ENCODE measurements at regions not wholly inside any gene's neighbourhood (a gene's known extent, or its start where the extent isn't known, plus 50 kb on each side); places are given as distances from the start of the nearest gene placed in this dataset.

DNA sequence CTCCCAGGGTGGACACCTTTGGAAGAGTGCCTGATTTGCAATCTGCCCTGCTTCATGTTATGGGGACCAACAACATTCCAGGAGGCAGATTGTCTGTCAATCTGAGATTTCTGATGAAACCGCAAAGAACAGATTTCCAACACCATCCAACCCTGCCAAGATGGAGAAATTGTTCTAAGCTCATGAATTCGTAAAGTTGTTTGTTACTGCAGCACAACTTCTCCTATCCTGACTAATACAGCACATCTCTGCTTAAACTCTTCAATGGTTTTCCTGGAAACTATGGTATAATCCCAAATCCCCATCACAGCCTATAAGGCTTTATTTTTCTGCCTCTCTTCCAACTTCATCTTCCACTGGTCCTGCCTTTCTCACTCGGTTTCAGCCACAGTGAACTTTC lies 210.3 kb upstream of the TSHZ3 start:
- no peak for DNase-seq (ENCODE audit: low read depth)
- H3K4me3 ChIP-seq (ENCODE audit: control insufficient read depth, low read depth, low read length), result no peak overlapping the region
- TF ChIP-seq, protein P1, sequence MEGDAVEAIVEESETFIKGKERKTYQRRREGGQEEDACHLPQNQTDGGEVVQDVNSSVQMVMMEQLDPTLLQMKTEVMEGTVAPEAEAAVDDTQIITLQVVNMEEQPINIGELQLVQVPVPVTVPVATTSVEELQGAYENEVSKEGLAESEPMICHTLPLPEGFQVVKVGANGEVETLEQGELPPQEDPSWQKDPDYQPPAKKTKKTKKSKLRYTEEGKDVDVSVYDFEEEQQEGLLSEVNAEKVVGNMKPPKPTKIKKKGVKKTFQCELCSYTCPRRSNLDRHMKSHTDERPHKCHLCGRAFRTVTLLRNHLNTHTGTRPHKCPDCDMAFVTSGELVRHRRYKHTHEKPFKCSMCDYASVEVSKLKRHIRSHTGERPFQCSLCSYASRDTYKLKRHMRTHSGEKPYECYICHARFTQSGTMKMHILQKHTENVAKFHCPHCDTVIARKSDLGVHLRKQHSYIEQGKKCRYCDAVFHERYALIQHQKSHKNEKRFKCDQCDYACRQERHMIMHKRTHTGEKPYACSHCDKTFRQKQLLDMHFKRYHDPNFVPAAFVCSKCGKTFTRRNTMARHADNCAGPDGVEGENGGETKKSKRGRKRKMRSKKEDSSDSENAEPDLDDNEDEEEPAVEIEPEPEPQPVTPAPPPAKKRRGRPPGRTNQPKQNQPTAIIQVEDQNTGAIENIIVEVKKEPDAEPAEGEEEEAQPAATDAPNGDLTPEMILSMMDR (conservative IDR thresholded peaks at IDR 0.05; ENCODE audit: control insufficient read depth, insufficient read depth, low read depth, low read length), result no peak

DNA sequence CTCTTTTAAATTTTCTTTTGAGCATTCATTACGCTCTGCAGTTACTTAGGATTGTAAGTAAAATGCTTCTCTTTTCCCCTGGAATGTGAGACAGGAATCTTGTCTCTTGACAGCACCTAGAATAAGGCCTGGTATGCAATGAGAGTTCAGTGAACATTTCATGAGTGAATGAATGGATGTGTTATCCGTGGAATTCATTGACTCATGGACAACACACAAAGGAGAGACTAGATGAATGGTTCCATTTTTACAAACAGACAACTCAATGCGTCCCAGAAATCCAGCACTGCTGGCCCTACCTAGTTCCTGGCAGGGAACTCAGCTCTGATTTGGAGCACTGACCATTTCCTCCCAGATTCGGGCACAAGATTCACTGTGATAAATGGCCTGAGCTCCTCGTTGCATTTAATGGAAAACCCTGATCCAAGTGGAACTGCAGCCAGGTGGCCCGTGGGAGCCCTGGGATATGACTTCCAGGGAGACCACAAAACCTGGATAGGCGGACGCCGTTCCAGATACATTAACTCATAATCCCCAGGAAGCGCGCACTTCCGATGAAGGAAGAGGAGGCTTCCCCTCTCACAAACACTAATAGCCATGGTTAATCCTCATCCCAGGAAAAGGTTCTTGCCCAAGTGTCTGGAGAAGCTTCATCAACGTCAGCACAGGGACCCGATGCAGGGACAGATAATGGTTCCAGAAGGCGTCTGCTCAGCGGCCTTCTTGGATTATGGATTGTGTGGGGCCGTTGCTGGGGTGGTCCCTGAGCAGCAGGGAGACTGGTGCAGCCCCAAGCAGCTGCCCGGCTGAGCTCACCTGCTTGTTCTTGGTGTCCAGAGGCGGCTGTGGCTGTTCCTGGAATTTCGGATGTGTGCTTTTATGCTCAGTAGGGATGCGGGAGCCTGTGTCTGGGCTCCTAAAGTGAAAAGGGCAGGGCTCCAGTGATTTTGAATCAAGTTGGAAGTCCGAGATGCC lies 211.1 kb upstream of the TSHZ3 start:
- DNase-seq (ENCODE audit: low read depth), result no peak
- H3K4me3 ChIP-seq (ENCODE audit: control insufficient read depth, low read depth, low read length), result no peak overlapping the region
- TF ChIP-seq, protein P1 (conservative IDR thresholded peaks at IDR 0.05; ENCODE audit: control insufficient read depth, insufficient read depth, low read depth, low read length), result no peak

DNA sequence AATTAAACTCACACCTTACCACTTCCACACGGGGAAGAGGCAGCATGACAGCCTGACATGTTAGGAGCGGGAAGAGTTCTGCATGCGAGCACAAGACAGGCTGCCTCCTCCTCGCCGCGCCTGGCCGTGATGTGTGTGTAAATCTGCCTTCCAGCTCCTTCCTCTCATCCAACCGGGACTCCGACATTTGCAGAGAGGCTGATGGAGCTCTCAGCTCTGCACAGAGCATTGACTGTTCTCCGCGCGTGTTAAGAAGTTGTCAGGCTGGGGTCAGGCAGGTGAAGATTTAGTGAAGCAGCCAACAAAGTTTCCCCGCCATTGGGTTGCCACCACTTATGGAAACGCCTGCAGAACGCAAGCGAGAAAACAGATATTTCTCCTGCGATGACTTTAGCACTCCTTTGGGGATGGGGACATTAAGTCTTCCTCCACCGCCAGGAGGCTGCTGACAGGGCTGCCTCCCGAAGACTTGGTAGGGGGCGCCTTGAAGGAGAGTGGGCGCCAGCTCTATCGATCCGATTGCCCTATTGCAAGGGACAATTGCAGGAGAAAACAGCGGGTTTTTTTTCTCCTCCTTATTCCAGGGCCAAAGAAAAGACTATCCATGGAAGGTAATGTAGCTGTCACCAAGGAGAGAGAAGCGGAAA lies 213.9 kb upstream of the TSHZ3 start:
- no peak for DNase-seq (ENCODE audit: low read depth)
- TF ChIP-seq, protein P1 (conservative IDR thresholded peaks at IDR 0.05; ENCODE audit: control insufficient read depth, insufficient read depth, low read depth, low read length), result no peak
- no peak overlapping the region for H3K4me3 ChIP-seq (ENCODE audit: control insufficient read depth, low read depth, low read length)

DNA sequence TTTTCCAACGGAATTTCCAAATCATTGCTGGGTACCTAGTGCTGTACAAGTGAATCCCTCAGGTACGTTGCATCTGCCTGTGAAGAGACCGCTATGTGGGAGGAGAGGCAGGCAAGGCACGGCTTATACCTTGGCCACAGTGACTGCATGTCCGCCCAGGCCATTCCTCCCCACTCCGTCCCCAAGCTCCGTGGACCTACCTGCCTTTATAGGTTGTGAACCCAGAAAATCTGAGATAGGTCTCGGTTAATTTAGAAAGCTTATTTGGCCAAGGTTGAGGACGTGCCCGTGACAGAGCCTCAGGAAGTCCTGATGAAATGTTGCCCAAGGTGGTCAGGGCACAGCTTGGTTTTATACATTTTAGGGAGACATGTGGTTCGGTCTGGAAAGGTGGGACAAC lies 218.5 kb upstream of the TSHZ3 start:
- TF ChIP-seq, protein P1 (conservative IDR thresholded peaks at IDR 0.05; ENCODE audit: control insufficient read depth, insufficient read depth, low read depth, low read length), result no peak
- DNase-seq (ENCODE audit: low read depth), result no peak
- H3K4me3 ChIP-seq (ENCODE audit: control insufficient read depth, low read depth, low read length), result no peak overlapping the region

DNA sequence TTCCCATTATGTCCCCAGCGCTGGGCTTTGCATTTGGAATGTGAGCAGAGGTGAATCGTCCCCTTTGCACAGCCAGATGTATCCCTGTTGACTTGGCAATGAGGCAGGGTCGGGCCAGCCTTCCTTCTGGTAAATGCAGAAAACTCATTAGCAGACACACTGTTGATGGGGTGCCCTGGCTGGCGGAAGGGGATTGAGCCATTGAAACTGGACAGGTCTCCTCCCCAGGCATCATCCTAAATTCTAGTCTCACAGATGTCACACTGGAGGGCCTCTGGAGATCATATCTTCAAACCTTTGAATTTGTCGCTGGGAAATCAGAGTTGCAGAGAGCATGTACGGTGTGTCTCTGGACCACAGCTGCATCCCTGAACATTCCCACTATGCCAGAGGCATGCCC lies 219.5 kb upstream of the TSHZ3 start:
- no peak overlapping the region for H3K4me3 ChIP-seq (ENCODE audit: control insufficient read depth, low read depth, low read length)
- DNase-seq (ENCODE audit: low read depth), result no peak
- TF ChIP-seq, protein P1 (conservative IDR thresholded peaks at IDR 0.05; ENCODE audit: control insufficient read depth, insufficient read depth, low read depth, low read length), result no peak

DNA sequence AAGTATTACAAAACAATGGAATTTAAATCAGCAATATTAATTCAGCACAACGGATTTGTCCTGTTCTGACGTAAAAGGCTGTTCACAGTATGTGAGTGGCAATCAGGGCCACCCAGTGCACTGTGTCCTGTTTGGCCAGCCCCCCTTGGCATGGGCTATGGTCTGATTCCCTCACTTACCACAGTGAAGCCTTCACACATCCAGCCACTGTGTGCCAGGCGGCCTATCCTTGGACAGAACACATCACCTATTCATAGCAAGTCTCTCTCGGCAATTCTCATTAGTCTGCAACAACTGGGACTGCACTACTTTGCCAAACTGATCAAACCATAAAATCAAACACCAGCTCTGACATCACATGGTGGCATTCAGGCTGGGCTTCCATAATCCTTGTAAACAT lies 221.5 kb upstream of the TSHZ3 start:
- no peak overlapping the region for H3K4me3 ChIP-seq (ENCODE audit: control insufficient read depth, low read depth, low read length)
- TF ChIP-seq, protein P1 (conservative IDR thresholded peaks at IDR 0.05; ENCODE audit: control insufficient read depth, insufficient read depth, low read depth, low read length), result no peak
- DNase-seq (ENCODE audit: low read depth), result no peak

Measured in fibroblast of mammary gland (primary cell).